ENCODE measurements at regions not wholly inside any gene's neighbourhood (a gene's known extent, or its start where the extent isn't known, plus 50 kb on each side); places are given as distances from the start of the nearest gene placed in this dataset.

DNA sequence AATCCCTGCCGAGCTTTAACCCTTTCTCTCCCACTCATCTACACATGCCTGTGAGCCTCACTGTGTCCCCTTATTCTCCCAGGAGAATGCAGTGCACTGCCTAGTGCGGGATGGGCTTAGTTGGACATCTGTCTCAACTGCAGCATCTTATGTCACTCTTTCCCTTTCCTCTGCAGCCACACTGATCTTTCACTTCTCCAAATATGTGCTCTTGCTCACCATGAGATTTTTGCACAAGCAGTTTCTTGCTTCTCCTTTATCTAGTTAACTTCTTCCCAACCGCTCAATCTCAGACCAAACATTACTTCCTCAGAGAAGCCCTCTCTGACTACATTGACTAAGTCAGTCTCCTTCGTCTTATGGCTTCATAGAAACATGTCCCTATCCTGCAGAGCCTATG is 292.3 kb downstream of the KBTBD8 start:
- DNase-seq = no peak

- no peak for DNase-seq
These were observed 293.5 kb downstream of the KBTBD8 start for GRCh38 chr3:67291287-67292252.

DNA sequence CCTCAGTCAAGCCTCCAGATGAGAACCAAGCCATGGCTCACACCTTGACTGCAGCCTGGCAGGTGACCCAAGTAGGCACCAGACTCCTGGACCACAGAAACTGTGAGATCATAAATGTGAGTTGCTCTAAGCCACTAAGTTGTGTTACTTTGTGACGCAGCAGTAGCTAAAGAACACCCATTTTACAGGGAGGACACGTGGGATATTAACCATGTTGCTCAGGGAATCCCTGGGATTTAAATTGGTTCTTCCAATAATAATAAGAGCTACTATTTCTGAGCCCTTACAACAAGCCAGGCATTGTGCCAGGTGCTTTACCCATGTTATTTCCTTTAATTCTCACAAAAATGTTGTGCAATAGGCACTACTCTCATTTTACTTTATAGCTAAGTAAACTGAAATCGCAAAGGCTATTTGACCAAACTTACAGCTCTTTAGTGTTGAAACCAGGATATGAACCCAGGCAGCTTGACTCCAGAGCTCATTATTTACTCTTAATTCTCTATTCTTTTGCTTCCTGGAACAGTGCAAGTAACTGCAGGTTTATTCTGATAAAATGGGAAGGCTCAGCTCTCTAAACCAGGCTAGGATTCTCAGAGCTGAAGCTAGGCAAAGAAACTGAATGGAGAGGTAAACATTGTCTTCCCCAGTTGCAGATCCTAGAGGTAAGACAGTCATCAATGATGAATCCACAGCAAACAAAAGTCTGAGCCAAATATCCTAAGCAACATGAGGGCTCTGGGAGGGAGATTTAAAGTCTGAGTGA is 294.4 kb downstream of the KBTBD8 start:
- no peak for DNase-seq

GRCh38 chr3:67294341-67294740 is 296.2 kb downstream of the KBTBD8 start:
- no peak for DNase-seq

DNA sequence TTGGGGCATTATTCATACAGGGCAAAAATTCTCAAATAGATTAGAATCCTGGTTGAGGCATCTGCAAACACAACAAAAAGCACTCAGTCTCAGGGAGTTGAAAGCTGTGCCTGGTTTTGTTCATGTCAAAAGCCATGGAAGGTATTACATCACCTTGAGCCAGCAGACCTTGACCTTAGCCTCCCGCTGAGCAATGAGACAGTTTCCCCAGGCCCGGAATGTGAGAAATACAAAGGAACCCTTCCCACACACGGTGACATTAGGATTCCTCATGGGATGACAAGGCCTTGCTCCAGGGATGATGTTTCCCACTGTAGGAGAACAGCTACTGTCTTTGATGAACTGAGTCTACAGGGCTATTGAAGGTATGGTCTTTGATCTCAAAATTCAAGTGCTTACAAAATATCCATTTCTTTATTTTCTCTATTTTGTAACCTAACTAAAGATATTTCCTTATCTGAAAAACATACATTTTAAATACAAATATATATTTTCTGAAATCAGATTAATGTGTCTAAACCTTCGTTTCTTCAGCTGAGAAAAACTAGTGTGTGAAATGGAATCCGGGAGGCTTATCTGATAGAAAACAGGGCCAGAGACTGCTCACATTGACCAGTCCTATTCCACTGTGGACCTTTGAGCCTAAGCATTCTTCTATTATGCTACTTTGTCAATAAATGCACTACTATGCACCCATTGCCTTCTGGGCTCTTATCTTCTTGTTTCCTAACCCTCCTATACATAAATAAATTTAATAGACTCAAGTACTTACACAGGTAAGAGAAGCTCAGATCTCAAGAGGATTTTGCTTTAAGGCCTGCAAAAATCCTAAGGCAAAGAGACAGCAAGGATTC is 298.2 kb downstream of the KBTBD8 start:
- no peak for DNase-seq

DNA sequence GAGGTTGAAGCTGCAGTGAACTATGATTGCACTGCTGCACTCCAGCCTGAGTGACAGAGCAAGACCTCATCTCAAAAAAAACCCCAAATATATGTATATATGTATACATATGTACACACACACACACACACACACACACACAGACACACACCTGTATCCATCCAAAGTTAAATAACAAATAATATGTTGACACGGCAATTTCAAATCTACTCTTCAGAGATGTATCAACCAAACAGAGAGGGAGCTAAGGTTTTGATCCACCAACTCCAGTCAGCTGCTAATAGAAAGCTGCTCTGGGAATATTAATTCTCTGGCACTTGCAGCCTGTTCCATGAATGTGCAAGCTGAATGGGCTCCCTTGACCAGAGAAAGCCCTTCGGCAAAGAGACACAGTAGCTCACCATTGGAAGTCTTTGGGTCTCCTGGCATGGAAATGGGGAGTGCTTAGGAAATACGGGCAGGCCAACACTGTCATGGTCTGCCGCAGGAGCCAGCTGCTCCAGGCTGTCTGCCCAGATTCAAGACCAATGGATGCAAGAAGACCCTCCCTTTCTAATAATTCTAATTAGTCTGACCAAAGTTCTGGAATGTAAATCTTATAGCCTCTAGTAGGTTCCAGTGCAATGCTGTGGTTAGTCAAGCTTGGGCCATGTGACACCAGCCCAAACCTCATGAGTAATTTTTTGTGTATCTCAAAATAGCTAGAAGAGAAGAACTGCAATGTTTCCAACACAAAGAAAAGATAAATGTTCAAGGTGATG is 299.8 kb downstream of the KBTBD8 start:
- DNase-seq = no peak

DNA sequence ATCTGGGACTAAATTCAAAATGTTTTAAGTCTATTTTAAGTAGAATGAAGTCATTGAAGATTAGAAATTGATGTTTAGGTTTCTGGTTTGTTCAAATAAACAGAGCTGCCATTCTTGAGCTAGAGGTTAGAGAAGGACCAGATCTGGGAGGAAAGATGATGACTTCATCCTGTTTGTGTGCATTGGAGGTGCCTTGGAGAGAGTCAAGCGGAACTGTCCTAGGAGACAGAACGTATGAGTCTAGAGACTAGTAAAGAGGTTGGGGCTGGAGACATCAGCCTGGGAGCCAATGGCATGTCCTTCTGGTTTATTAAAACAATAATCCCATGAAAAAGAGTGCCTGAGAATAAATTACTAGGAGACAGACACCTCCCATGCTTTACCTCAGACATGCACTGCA is 303.4 kb downstream of the KBTBD8 start:
- DNase-seq = no peak

GRCh38 chr3:67302489-67302888 is 304.4 kb downstream of the KBTBD8 start:
- no peak for DNase-seq

DNA sequence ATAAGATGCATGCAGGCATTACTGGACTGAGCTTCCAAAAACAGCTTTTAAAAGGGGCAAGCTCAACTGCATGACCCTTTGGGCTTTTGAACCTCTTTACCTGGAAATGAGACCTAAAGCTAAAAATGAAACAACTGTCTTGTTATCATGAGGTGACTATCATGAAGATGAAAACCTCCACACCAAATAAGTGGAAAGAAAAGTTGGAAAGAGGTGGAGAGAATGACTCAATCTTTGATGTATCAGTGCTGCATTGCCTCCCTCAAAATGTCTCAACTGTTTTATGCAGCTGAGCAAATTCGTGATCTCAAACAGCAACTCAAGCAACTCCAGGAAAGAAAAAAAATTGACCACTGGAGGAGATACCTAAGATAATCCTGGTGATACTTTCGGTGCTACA is 307.1 kb downstream of the KBTBD8 start:
- no peak for DNase-seq

DNA sequence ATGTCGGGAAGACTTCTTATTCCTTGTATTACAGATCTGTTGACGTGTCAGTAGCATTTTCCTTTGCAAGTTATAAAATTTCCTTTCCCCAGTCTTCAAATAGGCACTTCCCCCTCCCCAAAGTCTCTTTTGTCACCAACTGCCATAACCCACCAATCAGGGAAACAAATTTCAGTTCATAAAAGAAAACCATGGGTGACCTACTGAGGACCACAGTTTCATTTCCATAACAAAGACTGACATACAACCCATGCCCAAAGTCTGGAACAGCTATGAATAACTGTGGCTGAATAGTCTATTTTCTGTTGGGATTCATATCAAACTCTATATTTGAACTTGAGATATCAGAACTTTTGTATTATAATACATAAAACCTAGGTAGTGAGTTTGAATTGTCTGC is 307.8 kb downstream of the KBTBD8 start:
- DNase-seq = no peak

DNA sequence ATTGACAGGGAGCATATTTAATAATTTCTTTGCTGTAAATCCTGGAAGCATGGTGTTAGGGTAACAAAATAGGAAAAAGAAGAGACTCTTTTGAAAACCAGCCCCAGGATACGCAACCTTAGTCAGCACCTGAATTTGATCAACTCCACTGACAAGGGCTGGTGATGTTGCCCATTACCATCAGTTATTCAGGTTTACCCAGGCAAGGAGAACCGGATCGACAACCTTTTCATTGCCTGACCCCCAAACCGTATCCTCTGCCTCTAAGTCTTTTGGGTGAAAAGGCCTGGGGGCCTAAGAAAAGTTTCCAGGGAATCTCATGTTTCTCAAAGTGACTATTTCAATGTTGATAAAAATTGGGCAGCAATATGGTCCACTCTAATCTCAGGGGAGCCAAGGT is 313.3 kb downstream of the KBTBD8 start:
- DNase-seq = no peak

GRCh38 chr3:67312155-67312554 is 314.0 kb downstream of the KBTBD8 start:
- no peak for DNase-seq

DNA sequence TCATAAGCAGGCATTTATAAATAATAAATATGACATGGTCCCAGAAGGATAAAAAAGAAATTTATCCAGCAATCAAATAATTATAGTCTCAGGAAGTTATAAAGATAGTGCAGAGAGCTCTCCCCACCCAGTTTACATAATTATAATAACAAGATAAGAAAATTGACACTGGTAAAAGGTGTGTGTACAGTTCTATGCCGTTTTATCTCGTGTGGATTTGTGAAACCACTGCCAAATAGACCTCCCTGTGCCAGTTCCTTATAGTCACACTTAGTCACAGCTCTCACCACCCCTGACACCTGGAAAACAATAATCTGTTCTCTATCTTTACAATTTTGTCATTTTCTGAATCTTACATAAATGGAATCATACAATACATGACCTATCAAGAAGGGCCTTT is 320.1 kb downstream of the KBTBD8 start:
- no peak for DNase-seq

DNA sequence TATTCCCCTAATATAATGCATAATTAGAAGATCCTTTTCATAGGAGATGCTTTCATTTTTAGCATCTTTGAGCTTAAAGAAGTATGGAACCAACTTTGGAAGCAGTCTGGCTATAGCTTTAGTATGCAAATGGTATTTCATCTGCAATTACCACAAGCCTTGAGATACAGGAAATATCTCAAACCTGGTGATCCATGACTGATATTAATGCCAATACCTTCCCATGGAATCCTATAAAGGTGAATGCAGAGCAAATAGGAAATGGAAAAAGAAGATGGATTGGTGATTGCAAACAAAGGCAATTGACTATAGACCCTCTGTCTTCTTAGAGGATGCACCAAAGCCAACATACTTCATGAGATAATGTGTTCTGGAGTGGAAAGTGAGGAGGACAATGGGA is 326.4 kb downstream of the KBTBD8 start:
- no peak for DNase-seq
